HEK293T (cell line): ENCODE measurements at regions not wholly inside any gene's neighbourhood (a gene's known extent, or its start where the extent isn't known, plus 50 kb on each side); places are given as distances from the start of the nearest gene placed in this dataset.

Source experiments
- CTCF ChIA-PET: fragments of 350-600 bp; formaldehyde crosslinking; extraction: SDS; loops from one replicate; lab custom pipeline; 2021; ENCODE audit warnings: antibody characterized with exemption, inconsistent platforms; lab: Yijun Ruan, JAX
- POLR2A ChIA-PET: fragments of 350-600 bp; formaldehyde crosslinking; extraction: SDS; loops from one replicate; lab custom pipeline; 2020; ENCODE audit warnings: antibody characterized with exemption, inconsistent platforms; lab: Yijun Ruan, JAX
- DNase-seq: peaks from one replicate; pipeline ENCODE4 v3.0.0; 2012; ENCODE audit warnings: mixed read lengths; ENCODE audit errors: extremely low spot score
- ARNT ChIP-seq: fragments of 450-650 bp; IDR thresholded peaks from 2 replicates; pipeline ENCODE4 v1.6.1; 2017; ENCODE audit warnings: mild to moderate bottlenecking
- BHLHE40 ChIP-seq: fragments of 450-650 bp; IDR thresholded peaks from 2 replicates; pipeline ENCODE4 v1.6.1; 2016; ENCODE audit warnings: mild to moderate bottlenecking, moderate library complexity, borderline replicate concordance
- CTBP1 ChIP-seq: fragments of 450-650 bp; IDR thresholded peaks from 2 replicates; pipeline ENCODE4 v1.6.1; 2016; ENCODE audit warnings: borderline replicate concordance
- ELF4 ChIP-seq: fragments of 450-650 bp; IDR thresholded peaks from 2 replicates; pipeline ENCODE4 v1.6.1; 2017; ENCODE audit warnings: antibody characterized with exemption
- FOXA1 ChIP-seq: fragments of 450-650 bp; IDR thresholded peaks from 2 replicates; pipeline ENCODE4 v1.6.1; 2016; ENCODE audit warnings: mild to moderate bottlenecking
- FOXK2 ChIP-seq: fragments of 450-650 bp; IDR thresholded peaks from 2 replicates; pipeline ENCODE4 v1.6.1; 2016; ENCODE audit warnings: mild to moderate bottlenecking
- FOXM1 ChIP-seq: fragments of 450-650 bp; IDR thresholded peaks from 2 replicates; pipeline ENCODE4 v1.6.1; 2017; ENCODE audit warnings: mild to moderate bottlenecking, borderline replicate concordance
- HDGF ChIP-seq: fragments of 450-650 bp; IDR thresholded peaks from 2 replicates; pipeline ENCODE4 v1.6.1; 2017; ENCODE audit warnings: antibody characterized with exemption, borderline replicate concordance
- L3MBTL2 ChIP-seq: fragments of 450-650 bp; conservative IDR thresholded peaks from 2 replicates; pipeline ENCODE4 v1.6.1; 2016; ENCODE audit warnings: mild to moderate bottlenecking
- LEF1 ChIP-seq: fragments of 450-650 bp; IDR thresholded peaks from 2 replicates; pipeline ENCODE4 v1.6.1; 2017; ENCODE audit warnings: mild to moderate bottlenecking, borderline replicate concordance
- NFRKB ChIP-seq: fragments of 450-650 bp; IDR thresholded peaks from 2 replicates; pipeline ENCODE4 v1.6.1; 2016; ENCODE audit warnings: mild to moderate bottlenecking, moderate library complexity
- SP1 ChIP-seq: fragments of 450-650 bp; IDR thresholded peaks from 2 replicates; pipeline ENCODE4 v1.6.1; 2017
- SUZ12 ChIP-seq: fragments of 450-650 bp; IDR thresholded peaks from 2 replicates; pipeline ENCODE4 v1.6.1; 2016; ENCODE audit warnings: mild to moderate bottlenecking
- TARDBP ChIP-seq: fragments of 450-650 bp; IDR thresholded peaks from 2 replicates; pipeline ENCODE4 v1.6.1; 2016
- ZNF384 ChIP-seq: fragments of 450-650 bp; IDR thresholded peaks from 2 replicates; pipeline ENCODE4 v1.6.1; 2016
- TF ChIP-seq, protein P1 (sequence below): fragments of 450-650 bp; IDR thresholded peaks from 2 replicates; pipeline ENCODE4 v1.6.1; 2016

DNA sequence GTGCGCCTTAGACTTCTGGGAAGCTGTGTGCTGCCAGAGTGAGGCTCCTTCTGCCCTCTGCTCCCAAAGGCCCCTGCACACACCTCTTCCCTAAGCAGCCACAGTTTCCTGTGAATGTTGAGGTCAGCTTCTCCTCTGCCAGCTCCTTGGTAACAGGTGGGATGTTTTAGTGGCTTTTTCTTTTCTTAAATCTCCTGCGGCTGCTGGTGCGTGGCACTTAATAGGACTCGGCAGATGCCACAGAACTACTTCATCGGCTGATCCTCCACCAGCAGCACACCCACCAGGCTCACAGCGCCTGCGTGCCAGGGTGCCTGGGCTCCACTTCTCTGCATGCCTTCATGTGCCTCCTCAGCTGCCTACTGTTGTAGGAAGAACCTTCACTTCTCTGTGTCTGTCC is 87.8 kb downstream of the RCN1 start:
- ChIA-PET POLR2A (no interaction called here), CTCF (no interaction called here)
- DNase-seq: no peak
- no peak for TF ChIP-seq FOXM1
- TF ChIP-seq FOXK2: no peak
- no peak for TF ChIP-seq SUZ12
- TF ChIP-seq LEF1: no peak
- TF ChIP-seq, protein P1, sequence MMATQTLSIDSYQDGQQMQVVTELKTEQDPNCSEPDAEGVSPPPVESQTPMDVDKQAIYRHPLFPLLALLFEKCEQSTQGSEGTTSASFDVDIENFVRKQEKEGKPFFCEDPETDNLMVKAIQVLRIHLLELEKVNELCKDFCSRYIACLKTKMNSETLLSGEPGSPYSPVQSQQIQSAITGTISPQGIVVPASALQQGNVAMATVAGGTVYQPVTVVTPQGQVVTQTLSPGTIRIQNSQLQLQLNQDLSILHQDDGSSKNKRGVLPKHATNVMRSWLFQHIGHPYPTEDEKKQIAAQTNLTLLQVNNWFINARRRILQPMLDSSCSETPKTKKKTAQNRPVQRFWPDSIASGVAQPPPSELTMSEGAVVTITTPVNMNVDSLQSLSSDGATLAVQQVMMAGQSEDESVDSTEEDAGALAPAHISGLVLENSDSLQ: no peak
- no peak for TF ChIP-seq NFRKB
- no peak for TF ChIP-seq ZNF384
- no peak for TF ChIP-seq TARDBP
- no peak for TF ChIP-seq CTBP1
- no peak for TF ChIP-seq ELF4
- TF ChIP-seq SP1: no peak
- TF ChIP-seq HDGF: no peak
- TF ChIP-seq ARNT: no peak
- TF ChIP-seq FOXA1: no peak
- TF ChIP-seq BHLHE40: no peak
- TF ChIP-seq L3MBTL2: no peak

DNA sequence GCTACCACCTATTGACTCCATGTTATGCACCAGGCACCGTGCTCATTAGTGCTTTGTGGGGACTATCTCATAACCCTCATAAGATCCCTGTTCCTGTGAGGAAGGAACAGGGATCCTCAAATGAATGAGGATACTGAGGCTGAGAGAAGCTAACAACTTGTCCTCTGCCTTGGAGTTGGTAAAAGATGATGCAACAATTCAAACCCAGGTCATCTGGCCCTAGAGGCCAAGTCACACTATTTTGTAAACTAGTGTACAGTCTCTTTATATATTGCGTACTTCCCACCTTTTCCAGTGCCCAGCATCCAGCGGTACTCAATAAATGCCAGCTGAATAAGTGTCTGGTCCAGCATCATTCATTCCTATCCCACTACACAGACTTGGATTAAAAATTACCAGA is 92.6 kb downstream of the RCN1 start:
- ChIA-PET POLR2A (no interaction called here), CTCF (no interaction called here)
- TF ChIP-seq, protein P1: no peak
- TF ChIP-seq BHLHE40: no peak
- no peak for TF ChIP-seq TARDBP
- TF ChIP-seq NFRKB: no peak
- TF ChIP-seq ARNT: no peak
- TF ChIP-seq ZNF384: no peak
- no peak for TF ChIP-seq FOXM1
- TF ChIP-seq FOXK2: no peak
- no peak for TF ChIP-seq L3MBTL2
- no peak for TF ChIP-seq FOXA1

DNA sequence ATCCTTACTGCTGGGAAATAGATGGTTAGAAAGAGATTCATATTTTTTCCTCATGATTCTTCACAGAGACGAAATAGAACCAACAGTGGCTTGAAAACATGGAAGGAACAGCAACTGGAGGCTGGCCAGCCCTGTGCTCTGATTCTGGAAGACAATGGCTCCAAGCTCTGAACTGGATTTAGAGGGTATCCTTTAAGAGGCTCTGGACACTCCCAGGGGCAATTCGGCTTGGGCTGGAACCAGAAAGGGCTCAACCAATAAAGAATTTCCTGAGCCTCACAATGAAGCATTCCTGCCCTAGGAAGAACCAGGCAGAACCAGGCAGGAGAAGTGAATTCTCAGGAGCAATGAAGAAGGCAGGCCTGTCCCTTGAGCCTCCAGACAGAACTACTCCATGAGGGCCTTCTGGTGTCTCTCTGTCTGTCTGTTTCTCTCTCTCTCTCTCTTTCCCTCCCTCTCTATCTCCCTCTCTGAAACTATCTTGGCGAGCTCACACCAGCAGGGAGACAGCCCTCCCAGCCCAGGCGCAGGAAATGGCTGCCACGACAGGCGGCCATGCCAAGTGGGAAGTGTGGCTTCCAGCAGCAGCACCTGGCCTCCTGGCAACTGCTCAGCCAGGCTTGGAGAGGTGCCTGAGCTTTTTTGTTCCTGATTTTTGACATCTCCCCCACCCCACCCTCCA is 93.3 kb downstream of the RCN1 start:
- ChIA-PET POLR2A (no interaction called here), CTCF (no interaction called here)
- no peak for TF ChIP-seq ELF4
- no peak for TF ChIP-seq NFRKB
- TF ChIP-seq, protein P1: no peak
- TF ChIP-seq LEF1: no peak
- TF ChIP-seq FOXA1: no peak
- TF ChIP-seq BHLHE40: no peak
- TF ChIP-seq FOXK2: no peak
- no peak for TF ChIP-seq HDGF
- no peak for TF ChIP-seq SUZ12
- TF ChIP-seq SP1: no peak
- TF ChIP-seq FOXM1: no peak
- no peak for TF ChIP-seq ARNT
- no peak for DNase-seq

More for the DNA sequence above, 92.6 kb downstream of the RCN1 start:
- DNase-seq: no peak

DNA sequence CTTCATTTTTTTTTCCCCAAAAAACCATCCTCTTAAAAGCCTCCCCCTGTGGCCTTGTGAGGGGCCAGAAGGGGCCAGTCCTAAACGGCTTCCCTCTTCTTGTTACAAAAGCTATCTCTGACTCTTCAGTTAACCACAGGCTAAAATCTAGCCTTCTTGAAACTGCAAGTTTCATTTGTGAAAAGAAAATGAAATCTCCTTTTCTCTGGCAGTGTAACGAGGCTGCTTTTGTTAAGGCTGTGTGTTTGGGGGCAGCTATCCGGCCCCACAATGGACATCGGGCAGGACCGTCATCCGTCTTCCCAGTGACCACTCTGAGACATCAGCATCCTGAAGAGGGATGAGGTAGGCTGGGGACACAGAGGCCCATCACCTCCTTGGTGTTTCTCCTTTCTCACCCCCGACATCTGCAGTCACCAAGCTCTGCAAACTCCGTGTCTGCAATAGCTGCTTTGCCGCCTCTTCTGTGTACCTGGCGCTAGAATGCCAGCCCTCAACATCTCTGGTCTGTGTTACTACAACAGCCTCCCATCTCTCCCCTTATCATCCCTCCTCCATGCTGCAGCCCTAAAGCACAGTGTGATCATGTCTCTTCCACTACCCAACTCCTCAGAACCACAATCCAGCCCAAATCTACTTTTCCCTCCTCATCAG is 94.0 kb downstream of the RCN1 start:
- no peak for DNase-seq
- ChIA-PET CTCF (no interaction called here), POLR2A (no interaction called here)
- no peak for TF ChIP-seq FOXM1

DNA sequence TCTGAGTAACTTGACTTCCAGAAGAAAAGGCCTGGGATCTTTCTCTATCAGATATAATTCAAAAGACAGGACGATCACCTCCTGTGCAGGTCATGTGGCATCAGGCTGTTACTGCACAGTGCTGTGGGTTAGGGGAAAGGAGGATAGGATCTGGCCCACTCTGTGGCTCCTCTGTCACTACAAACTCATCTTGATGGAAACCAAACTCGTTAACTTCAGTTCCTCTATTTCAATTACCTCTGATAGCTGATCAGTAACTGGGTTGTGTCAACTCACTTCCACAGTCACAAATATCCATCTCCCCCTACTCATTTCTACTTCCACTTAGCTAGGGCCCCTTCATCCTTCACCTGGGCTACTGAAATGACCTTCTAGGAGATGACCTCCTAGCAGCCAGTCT is 95.2 kb downstream of the RCN1 start:
- ChIA-PET CTCF (no interaction called here), POLR2A (no interaction called here)
- TF ChIP-seq L3MBTL2: no peak
- no peak for TF ChIP-seq HDGF
- TF ChIP-seq NFRKB: no peak
- no peak for TF ChIP-seq BHLHE40
- DNase-seq: no peak

DNA sequence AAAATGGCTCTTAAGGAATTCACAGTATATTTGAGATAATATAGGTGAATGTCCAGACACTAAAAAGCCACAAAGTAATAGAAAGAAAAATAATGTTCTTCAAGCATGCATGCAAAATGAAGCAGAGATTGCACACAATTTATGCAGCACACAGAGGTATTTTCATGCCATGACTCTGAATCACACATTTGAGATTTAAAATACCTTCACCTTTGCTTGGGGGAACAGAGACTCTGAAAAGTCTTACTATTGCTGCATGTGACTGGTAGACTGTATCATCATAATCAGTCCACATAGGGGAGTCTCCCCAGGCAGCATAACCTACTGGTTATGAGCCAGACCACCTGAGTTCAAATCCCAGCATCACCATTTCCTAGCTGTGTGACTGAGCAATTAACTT is 96.2 kb downstream of the RCN1 start:
- TF ChIP-seq FOXA1 (no peak), FOXM1 (no peak), LEF1 (no peak), CTBP1 (no peak), SUZ12 (no peak), SP1 (no peak), NFRKB (no peak), L3MBTL2 (no peak), ZNF384 (no peak), HDGF (no peak), ELF4 (no peak), TARDBP (no peak), BHLHE40 (no peak), ARNT (no peak)
- TF ChIP-seq, protein P1: no peak
- POLR2A ChIA-PET: no interaction called here
- CTCF ChIA-PET: no interaction called here
- no peak for DNase-seq
